HG03196 (cell line): ENCODE measurements at regions not wholly inside any gene's neighbourhood (a gene's known extent, or its start where the extent isn't known, plus 50 kb on each side); places are given as distances from the start of the nearest gene placed in this dataset.
"Not testable (repeated sequence)": the region's sequence is repeated elsewhere in the genome, so short reads cannot be mapped to it uniquely, and the experiment has no call there.

Source experiments
- ATAC-seq: cut with Tn5 transposase; IDR thresholded peaks from one replicate; pipeline ENCODE4 v1.9.1; 2021; ENCODE audit not compliant: unreplicated experiment

GRCh38 chr5:81830596-81830995 lies 79.7 kb upstream of the SSBP2 start:
- ATAC-seq: no peak

- ATAC-seq: no peak
These were observed 78.3 kb upstream of the SSBP2 start for GRCh38 chr5:81829242-81829641.

DNA sequence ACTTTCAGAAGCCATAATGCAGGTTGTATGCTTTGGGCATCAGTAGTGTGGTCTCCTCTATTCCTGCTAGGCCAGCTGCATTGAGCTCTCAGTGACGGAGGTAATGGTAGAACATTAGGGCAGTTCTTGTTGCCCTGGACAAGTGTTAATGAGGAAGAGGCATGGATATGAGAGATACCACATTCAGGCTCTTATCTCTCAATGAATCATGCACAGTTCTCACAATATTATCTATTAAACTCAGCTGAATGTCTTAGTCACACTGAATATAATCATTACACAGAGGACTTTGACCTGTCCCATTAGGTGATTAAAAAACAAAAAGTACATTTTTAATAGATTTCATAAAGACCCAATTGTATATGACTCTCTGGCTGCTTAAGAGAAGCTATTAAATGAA lies 76.6 kb upstream of the SSBP2 start:
- ATAC-seq: no peak

GRCh38 chr5:81826128-81826527 lies 75.2 kb upstream of the SSBP2 start:
- ATAC-seq: no peak

DNA sequence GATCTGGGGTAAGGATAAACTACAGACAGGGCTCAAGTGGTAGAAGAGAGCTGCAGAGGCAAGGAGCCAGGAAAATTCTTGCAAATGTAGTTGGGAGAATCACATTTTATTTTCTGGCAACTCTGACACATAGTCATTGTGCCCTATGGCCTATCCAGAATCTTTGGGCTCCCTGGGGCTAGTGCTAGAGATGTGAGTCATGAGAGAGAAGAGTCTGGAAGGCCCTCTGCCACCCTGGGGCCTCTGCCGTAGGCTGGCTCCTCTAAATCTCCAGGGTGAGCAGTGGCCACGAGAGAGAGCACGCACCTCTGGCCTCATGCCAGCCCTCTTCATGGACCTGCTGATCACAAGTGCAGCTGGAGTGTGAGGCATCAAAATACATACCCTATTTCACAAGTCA lies 74.3 kb upstream of the SSBP2 start:
- ATAC-seq: no peak

- ATAC-seq: not testable (repeated sequence)
These were observed 72.8 kb upstream of the SSBP2 start for GRCh38 chr5:81823736-81824135.

DNA sequence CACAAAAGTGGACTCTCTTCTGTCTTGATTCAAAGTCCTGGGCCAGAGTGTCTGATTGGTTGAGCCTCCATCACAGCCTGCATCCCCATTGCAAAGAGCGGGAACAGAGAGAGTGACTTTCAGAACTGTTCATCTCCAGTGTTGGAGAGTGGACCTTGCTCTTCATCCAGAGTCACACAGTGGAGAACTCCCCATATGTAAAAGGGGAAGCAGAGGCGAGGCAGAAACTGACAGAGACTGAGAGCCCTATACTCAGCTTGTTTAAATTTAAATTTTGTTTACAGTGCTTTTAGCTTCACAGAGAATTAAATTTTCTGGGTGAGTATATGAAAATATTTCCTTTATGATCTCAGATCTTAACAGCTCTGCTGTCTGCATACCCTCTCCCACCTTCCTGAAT lies 70.0 kb upstream of the SSBP2 start:
- no peak for ATAC-seq

GRCh38 chr5:81820318-81820636 lies 69.4 kb upstream of the SSBP2 start:
- ATAC-seq: no peak

DNA sequence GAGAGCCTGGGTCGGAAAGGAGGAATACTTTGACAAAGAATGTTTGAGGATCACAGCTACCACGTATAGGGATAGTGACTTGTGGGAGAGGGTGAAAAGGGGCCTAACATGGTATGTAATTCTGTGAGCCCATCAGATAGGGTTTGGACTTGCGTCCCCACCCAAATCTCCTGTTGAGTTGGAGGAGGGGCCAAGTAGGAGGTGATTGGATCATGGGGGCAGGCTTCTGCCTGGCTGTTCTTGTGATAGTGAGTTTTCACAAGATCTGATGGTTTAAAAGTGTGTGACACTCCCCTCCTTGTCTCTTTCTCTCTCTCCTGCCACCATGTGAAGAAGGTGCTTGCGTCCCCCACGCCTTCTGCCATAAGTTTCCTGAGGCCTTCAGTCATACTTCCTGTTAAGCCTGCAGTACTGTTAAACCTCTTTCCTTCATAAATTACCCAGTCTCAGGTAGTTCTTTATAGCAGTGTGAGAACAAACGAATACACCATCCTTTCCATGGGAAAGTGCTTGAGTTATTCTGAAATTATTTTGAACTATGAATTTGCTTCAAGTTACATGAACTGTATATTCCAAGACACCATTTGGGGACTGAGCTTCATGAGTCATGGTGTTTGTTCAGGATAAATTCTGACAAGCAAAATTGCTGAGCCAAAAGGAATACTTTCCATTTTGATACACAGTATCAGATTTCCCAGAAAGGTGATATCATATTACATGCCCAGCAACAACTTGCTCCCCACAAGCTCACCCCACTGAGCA lies 68.8 kb upstream of the SSBP2 start:
- ATAC-seq: no peak

GRCh38 chr5:81817980-81818379 lies 67.1 kb upstream of the SSBP2 start:
- ATAC-seq: no peak

GRCh38 chr5:81817086-81817485 lies 66.2 kb upstream of the SSBP2 start:
- ATAC-seq: no peak

DNA sequence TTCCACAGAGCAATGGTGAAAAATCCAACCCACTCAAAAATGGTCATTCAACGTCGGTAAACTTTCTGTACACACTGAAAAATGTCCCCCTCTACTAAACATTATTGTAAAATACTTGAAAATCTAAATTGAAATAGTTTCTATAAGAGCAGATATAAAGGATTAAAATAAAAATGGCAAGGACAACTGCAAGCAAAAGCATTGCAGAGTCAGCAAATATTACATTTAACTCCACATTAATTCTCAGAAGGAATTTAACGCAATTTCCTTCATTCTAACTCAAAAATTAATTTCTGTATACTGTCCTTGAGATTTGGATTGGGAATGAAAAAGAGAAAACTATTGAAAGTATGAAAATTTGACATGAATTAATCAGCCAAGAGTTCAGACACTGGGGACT lies 64.4 kb upstream of the SSBP2 start:
- no peak for ATAC-seq

GRCh38 chr5:81808106-81808505 lies 57.2 kb upstream of the SSBP2 start:
- no peak for ATAC-seq

DNA sequence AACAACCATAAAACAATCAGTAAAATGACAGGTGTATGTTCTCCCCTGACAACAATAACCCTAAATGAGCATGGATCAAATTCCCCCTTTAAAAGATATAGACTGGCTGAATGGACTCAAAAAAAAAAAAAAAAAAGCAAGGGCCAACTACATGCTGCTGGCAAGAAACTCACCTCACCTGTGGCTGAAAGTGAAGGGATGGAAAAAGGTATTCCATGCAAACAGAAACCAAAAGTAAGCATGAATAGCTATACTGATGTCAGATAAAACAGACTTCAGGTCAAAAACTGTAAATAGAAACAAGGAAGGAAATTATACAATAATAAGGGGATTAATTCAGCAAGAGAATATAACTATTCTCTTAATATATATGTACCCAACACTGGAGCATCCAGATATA lies 54.2 kb upstream of the SSBP2 start:
- ATAC-seq: no peak

GRCh38 chr5:81803812-81804211 lies 52.9 kb upstream of the SSBP2 start:
- ATAC-seq: no peak

- no peak for ATAC-seq
These were observed 51.7 kb upstream of the SSBP2 start for GRCh38 chr5:81802625-81803024.

DNA sequence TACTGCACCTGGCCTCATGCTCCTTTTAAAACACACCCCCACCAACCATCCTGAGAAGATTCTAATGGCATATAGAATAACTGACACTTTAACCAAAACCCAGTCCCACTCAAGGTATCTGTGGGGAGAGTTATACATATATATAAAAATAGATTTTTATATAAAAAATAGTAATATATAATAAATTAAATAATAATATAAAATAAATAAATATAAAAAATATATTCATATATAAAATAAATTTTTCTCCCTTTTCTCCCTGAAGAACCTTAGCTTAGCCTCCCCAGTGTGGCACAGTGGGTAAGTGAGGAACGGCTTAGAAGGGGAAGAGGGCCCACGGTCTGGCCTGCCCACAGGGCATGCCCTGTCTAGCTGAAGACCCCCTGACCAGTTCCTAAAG lies 51.1 kb upstream of the SSBP2 start:
- ATAC-seq: no peak

- ATAC-seq: no peak
These were observed 49.9 kb upstream of the SSBP2 start for GRCh38 chr5:81800797-81801196.
